ENCODE measurements at regions not wholly inside any gene's neighbourhood (a gene's known extent, or its start where the extent isn't known, plus 50 kb on each side); places are given as distances from the start of the nearest gene placed in this dataset.
A peak's percentile ranks its signal among the peaks of the same experiment; 100 is the strongest.
"Not testable (repeated sequence)": the region's sequence is repeated elsewhere in the genome, so short reads cannot be mapped to it uniquely, and the experiment has no call there.

GRCh38 chr9:118665226-118665919, 703.9 kb downstream of the BRINP1 start:
- no peak for DNase-seq

GRCh38 chr9:118670011-118670953, 699.0 kb downstream of the BRINP1 start:
- DNase-seq: no peak

- no peak for DNase-seq
These were observed 694.3 kb downstream of the BRINP1 start for GRCh38 chr9:118674942-118675341.

DNA sequence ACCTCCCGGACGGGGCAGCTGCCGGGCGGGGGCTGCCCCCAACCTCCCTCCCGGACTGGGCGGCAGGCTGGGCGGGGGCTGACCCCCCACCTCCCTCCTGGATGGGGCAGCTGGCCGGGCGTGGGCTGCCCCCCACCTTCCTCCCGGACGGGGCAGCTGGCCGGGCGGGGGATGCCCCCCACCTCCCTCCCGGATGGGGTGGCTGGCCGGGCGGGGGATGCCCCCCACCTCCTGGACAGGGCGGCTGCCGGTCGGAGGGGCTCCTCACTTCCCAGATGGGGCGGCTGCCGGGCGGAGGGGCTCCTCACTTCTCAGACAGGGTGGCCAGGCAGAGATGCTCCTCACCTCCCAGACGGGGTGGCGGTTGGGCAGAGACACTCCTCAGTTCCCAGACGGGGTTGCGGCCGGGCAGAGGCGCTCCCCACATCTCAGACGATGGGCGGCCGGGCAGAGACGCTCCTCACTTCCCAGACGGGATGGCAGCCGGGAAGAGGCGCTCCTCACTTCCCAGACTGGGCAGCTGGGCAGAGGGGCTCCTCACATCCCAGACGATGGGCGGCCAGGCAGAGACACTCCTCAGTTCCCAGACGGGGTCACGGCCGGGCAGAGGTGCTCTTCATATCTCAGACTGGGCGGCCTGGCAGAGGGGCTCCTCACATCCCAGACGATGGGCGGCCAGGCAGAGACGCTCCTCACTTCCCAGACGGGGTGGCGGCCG, 691.1 kb downstream of the BRINP1 start:
- not testable (repeated sequence) for DNase-seq

- DNase-seq: no peak
These were observed 682.3 kb downstream of the BRINP1 start for GRCh38 chr9:118686959-118687358.

DNA sequence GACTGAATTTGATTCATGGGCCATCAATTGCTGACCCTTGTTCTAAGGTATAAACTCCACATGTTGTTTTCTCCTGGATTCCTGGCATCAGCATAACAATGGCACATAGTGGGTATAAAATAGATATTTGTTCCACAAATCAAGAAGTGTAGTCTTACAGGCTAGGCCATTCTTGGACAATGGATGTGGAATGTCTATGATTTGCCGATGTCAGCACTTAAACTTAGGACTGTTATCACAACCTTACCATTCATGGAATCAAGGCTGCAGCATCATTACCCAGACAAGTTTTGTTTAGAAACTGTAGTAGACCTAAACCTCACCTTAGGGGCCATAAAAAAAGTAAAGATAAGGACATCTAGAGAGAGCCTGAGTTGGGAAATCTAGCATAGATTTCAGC, 680.0 kb downstream of the BRINP1 start:
- DNase-seq: no peak

DNA sequence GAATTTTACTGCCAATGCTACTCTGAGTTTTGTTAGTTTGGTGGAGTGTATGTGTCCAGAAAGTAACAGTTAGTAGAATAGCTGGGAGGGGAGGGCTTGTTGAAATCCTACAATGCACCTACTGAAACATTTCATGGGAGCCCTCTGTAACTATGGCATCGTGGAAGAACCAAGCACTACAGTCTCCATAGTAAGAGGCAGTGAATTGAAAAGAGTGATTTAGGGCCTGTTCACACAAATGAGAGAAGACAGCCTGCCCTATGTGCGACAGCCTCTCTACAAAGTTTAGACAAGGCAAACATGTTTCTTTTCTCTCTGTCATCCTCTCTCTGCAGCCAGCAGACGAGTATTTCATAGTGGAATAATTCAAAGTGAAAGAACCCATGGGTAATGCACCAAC, 676.6 kb downstream of the BRINP1 start:
- DNase-seq: no peak

DNA sequence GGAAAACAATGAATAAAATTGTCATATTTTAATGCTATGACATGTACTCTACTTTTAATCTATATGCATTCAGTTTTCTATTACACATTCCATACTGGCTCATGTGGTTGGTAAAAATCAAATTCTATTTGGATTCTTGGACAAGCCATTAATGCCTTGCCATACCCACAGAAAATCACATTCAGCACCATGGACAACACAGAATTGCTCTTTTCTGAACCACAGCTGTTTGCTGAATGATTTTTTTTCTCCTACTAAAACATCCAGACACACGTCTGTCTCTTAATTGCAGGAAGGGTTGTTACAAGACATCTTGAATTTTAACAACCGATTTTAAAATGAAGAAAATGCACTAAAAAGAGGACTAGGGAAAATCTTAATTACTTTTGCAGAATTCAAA, 675.6 kb downstream of the BRINP1 start:
- DNase-seq: no peak

GRCh38 chr9:118695249-118695648, 674.0 kb downstream of the BRINP1 start:
- DNase-seq: not testable (repeated sequence)

GRCh38 chr9:118701985-118702384, 667.2 kb downstream of the BRINP1 start:
- DNase-seq: no peak

- no peak for DNase-seq
These were observed 657.4 kb downstream of the BRINP1 start for GRCh38 chr9:118711843-118712242.

- no peak for DNase-seq
These were observed 648.0 kb downstream of the BRINP1 start for GRCh38 chr9:118721276-118721675.

DNA sequence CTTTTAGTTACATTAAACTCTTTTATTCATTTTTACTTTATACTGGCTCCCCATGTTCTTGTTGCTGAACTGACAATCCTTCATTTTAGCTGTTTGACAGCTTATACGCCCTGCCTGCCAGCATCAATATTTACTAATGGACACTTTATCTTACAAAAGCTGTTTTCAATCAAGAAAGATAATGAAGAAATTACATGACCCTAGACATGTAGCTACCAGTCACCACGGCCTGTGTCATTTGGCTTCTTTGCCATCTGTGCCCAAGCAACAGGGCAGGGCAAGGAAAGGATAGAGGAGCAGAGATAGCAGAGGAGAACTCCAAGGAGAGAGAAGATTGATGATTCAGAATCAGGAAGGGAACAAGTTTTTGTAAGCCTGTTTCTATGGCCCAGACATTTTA, 647.3 kb downstream of the BRINP1 start:
- no peak for DNase-seq

GRCh38 chr9:118729981-118730380, 639.3 kb downstream of the BRINP1 start:
- no peak for DNase-seq

DNA sequence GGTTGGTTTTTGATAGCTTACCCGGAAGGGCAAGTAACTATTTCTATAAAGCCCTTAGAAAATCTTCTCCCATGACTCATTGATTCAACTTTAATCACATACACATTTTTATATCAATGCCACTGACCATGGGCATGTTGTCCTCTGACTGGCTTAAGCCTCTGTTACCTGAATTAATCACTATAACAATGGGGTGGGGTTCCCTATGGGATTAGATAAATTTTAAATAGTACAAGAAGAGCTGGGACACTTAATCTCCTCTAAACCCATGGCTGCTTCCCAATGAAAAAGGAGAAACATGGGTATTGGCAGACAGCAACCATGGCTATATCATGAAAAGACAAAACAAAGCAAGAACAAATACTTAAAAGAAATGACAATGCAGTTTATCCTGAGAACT, 636.2 kb downstream of the BRINP1 start:
- no peak for DNase-seq

DNA sequence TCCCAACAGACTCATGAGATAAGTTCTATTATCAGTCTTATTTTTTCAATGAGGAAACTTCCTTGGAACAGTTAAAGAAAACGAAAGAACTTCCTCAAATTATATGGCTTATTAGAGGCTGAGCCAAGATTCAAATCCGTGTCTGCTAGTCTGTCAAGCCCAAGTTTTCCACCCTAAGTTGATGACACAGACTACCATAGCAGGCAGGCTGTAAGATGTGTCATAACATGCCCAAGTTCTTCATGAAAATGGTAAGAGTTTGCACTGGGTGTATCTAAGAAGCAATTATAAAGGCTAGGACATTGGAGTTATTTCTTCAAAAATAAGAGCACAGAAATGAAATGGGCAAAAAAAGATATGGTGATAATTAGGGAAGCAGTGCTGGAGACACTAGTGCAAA, 634.5 kb downstream of the BRINP1 start:
- DNase-seq: no peak

DNA sequence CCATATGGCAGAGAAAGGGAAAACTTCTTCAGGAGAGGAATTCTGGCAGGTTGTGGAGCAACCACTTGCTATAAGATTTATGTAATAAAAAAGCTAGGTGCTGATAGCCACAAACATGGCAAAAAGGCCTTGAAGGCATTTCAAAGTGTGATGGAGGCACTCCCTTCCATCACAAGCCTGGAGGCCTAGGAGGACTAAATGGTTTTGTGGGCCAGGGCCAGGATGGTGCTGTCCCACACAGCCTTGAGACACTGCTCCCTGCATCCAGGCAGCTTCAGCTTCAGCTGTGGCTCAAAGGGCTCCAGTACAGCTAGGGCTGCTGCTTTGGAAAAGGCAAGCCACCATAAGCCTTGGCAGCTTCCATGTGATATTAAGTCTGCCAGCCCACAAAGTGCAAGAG, 632.8 kb downstream of the BRINP1 start:
- no peak for DNase-seq

- DNase-seq: no peak
These were observed 618.0 kb downstream of the BRINP1 start for GRCh38 chr9:118751077-118751847.

DNA sequence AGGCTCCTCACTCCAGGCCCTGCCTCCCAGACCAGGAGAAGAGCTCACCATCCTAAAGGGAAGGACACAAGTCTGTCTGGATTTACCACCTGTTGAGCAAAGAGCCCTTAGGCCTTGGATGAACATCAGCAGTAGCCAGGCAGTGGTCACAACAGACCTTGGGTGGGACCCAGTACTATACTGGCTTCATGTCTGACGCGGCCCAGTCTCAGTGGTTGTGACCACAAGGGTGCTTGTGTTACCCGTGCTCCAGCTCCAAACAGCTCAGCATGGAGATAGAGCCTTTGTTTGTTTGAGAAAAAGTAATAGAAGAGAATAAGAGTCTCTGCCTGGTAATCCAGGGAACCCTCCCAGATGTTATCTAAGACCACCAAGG, 617.4 kb downstream of the BRINP1 start:
- no peak for DNase-seq

DNA sequence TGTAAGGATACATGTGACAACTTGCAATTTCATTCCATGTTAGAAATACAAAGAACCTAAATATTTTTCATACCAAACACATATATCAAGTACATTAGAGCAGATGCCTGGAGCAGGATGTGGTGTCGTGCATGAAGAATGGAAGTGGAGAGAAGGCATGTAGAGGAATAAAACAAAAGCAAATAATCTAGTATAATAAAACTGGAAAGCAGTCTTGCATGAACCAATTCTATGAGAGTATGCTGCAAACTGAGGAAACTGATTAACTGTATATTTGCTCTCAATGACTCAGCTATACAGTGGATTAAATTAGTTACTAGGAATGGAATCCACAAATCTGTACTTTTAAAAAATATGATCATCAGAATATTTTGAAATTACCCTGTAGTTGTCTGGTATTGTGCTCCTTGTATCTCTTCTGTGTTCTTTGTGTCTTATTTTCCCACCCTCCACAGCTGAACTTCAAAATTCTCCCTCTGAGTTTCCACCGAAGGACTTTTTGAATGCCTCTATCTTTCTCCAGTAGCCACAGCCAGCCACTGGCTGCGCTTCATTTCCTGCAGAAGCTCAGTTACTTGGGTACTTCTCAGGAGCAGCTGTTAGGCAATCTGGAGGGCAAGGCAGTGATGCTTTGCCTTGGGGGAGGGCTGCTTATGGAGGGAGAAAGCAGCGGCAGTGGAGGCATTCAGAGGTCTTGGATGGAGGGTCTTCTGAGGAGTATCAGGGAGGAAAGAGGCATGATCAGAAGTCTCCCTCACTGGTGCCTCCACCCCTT, 608.0 kb downstream of the BRINP1 start:
- no peak for DNase-seq

- DNase-seq: peak in 1 of 14 donors; percentile 10
These were observed 601.7 kb downstream of the BRINP1 start for GRCh38 chr9:118767571-118767970.
